ENCODE measurements at regions not wholly inside any gene's neighbourhood (a gene's known extent, or its start where the extent isn't known, plus 50 kb on each side); places are given as distances from the start of the nearest gene placed in this dataset.

GRCh38 chr10:71031603-71032002, 143.2 kb upstream of the PCBD1 start:
- Histone ChIP-seq H3K36me3 (no peaks in the 10 kb centered on the region), H3K27me3 (no peaks in the 10 kb centered on the region), H3K9me3 (no peaks in the 10 kb centered on the region), H3K27ac (no peak overlapping the region), H3K4me1 (no peaks in the 10 kb centered on the region), H3K4me3 (replicated peaks in 1 of 3) (no peak overlapping the region)
- 49 to 51% methylated on average over 2 of the region's 2 CpGs for whole genome bisulfite sequencing, 2 donors
- DNase-seq: no peak
- intact Hi-C loops (cut with DNase I): no loop called here
- TF ChIP-seq CTCF (IDR thresholded peaks at IDR 0.05) (no peak), POLR2A (IDR thresholded peaks at IDR 0.05) (no peak)

GRCh38 chr10:71032887-71033286, 144.5 kb upstream of the PCBD1 start:
- 89 to 98% methylated on average over 5 of the region's 5 CpGs for WGBS, 2 donors
- H3K4me1 ChIP-seq: no peaks in the 10 kb centered on the region
- TF ChIP-seq POLR2A (IDR thresholded peaks at IDR 0.05): no peak
- no peak for TF ChIP-seq CTCF (IDR thresholded peaks at IDR 0.05)
- no peaks in the 10 kb centered on the region for H3K36me3 ChIP-seq
- no peaks in the 10 kb centered on the region for H3K27me3 ChIP-seq
- no peaks in the 10 kb centered on the region for H3K9me3 ChIP-seq
- intact Hi-C loops (cut with DNase I): no loop called here
- no peak overlapping the region for H3K4me3 ChIP-seq (replicated peaks in 1 of 3)
- no peak for DNase-seq
- no peak overlapping the region for H3K27ac ChIP-seq

- WGBS, 2 donors: 83 to 86% methylated on average over 15 to 16 of the region's 16 CpGs
- no peaks in the 10 kb centered on the region for H3K27me3 ChIP-seq
- no peaks in the 10 kb centered on the region for H3K9me3 ChIP-seq
- no peak for TF ChIP-seq POLR2A (IDR thresholded peaks at IDR 0.05)
- TF ChIP-seq CTCF (IDR thresholded peaks at IDR 0.05): no peak
- DNase-seq: no peak
- no peak overlapping the region for H3K27ac ChIP-seq
- H3K36me3 ChIP-seq: no peaks in the 10 kb centered on the region
- intact Hi-C loops (cut with DNase I): no loop called here
- H3K4me1 ChIP-seq: no peaks in the 10 kb centered on the region
- H3K4me3 ChIP-seq (replicated peaks in 1 of 3): no peak overlapping the region
These were observed 145.1 kb upstream of the PCBD1 start for GRCh38 chr10:71033396-71033980.

GRCh38 chr10:71035511-71036296, 147.3 kb upstream of the PCBD1 start:
- no peak for TF ChIP-seq POLR2A (IDR thresholded peaks at IDR 0.05)
- TF ChIP-seq CTCF (IDR thresholded peaks at IDR 0.05): no peak
- Histone ChIP-seq H3K36me3 (no peaks in the 10 kb centered on the region), H3K27me3 (no peaks in the 10 kb centered on the region), H3K4me1 (no peaks in the 10 kb centered on the region), H3K27ac (no peak overlapping the region), H3K9me3 (no peaks in the 10 kb centered on the region), H3K4me3 (replicated peaks in 1 of 3) (no peak overlapping the region)
- intact Hi-C loops (cut with DNase I): no loop called here
- 79 to 81% methylated on average over 3 to 6 of the region's 6 CpGs for WGBS, 2 donors
- no peak for DNase-seq

GRCh38 chr10:71036297-71036966, 148.1 kb upstream of the PCBD1 start:
- no peak for DNase-seq

More at GRCh38 chr10:71036297-71036966, 148.1 kb upstream of the PCBD1 start:
- H3K36me3 ChIP-seq: no peaks in the 10 kb centered on the region
- no peak overlapping the region for H3K4me3 ChIP-seq (replicated peaks in 1 of 3)
- WGBS, 2 donors: 72 to 73% methylated on average over 7 to 8 of the region's 8 CpGs
- no peaks in the 10 kb centered on the region for H3K4me1 ChIP-seq
- no peaks in the 10 kb centered on the region for H3K27me3 ChIP-seq
- intact Hi-C loops (cut with DNase I): no loop called here
- H3K9me3 ChIP-seq: no peaks in the 10 kb centered on the region
- TF ChIP-seq CTCF (IDR thresholded peaks at IDR 0.05) (no peak), POLR2A (IDR thresholded peaks at IDR 0.05) (no peak)
- no peak overlapping the region for H3K27ac ChIP-seq

Measured in thyroid gland (tissue), 4 donors.